IPS-15b (cell line): ENCODE measurements at regions not wholly inside any gene's neighbourhood (a gene's known extent, or its start where the extent isn't known, plus 50 kb on each side); places are given as distances from the start of the nearest gene placed in this dataset.

ENCODE experiments used
- H3K27me3 ChIP-seq: one replicate; pipeline ENCODE4 v1.6.1; 2013; ENCODE audit warnings: low read length; ENCODE audit not compliant: control insufficient read depth, insufficient read depth
- H3K36me3 ChIP-seq: one replicate; pipeline ENCODE4 v1.6.1; 2013; ENCODE audit warnings: low read length; ENCODE audit not compliant: control insufficient read depth, insufficient read depth
- H3K4me1 ChIP-seq: one replicate; pipeline ENCODE4 v1.6.1; 2013; ENCODE audit warnings: mild to moderate bottlenecking, low read length; ENCODE audit not compliant: control insufficient read depth, insufficient read depth
- H3K4me3 ChIP-seq: one replicate; pipeline ENCODE4 v1.5.1; 2013; ENCODE audit warnings: low read depth, low read length
- H3K9ac ChIP-seq: one replicate; pipeline ENCODE4 v1.6.1; 2013; ENCODE audit warnings: low read depth, mild to moderate bottlenecking, low read length
- H3K9me3 ChIP-seq: one replicate; pipeline ENCODE4 v1.6.1; 2013; ENCODE audit warnings: mild to moderate bottlenecking, low read length; ENCODE audit not compliant: control insufficient read depth, insufficient read depth

DNA sequence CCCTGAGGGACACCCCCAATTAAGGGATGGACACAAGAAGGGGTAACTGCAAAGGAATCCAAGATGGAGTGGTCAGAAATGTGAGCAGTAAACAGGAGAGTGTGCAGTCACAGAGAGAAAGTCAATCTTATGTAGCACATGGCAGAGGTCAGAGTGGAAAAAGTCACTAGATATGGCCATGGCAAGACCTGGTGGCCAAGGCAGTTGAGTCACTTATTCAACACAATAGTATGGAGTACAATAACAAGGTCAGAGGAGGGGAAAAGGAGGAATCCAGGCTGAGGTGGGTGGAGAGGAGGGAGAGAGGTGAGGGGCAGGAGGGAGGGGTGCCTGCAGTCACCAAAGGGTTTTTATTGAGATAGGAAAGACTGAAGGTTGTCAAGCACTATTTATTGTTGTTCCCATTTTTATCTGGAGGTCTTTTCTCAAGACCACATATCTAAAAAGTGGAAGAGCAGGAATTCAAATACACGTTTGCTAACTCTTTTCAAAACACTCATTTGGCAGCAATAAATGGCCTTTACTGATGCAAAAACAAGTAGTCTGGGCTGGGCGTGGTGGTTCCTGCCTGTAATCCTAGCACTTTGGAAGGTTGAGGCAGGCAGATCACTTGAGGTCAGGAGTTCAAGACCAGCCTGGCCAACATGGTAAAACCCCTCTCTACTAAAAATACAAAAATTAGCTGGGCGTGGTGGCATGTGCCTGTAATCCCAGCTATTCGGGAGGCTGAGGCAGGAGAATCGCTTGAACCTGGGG is 53.3 kb upstream of the ARHGEF3 start:
- Histone ChIP-seq H3K27me3 (no peaks in the 10 kb centered on the region), H3K9ac (no peak overlapping the region), H3K36me3 (no peaks in the 10 kb centered on the region), H3K4me1 (peaks cover 2% of the 10 kb centered on the region), H3K9me3 (no peaks in the 10 kb centered on the region), H3K4me3 (no peak overlapping the region)

DNA sequence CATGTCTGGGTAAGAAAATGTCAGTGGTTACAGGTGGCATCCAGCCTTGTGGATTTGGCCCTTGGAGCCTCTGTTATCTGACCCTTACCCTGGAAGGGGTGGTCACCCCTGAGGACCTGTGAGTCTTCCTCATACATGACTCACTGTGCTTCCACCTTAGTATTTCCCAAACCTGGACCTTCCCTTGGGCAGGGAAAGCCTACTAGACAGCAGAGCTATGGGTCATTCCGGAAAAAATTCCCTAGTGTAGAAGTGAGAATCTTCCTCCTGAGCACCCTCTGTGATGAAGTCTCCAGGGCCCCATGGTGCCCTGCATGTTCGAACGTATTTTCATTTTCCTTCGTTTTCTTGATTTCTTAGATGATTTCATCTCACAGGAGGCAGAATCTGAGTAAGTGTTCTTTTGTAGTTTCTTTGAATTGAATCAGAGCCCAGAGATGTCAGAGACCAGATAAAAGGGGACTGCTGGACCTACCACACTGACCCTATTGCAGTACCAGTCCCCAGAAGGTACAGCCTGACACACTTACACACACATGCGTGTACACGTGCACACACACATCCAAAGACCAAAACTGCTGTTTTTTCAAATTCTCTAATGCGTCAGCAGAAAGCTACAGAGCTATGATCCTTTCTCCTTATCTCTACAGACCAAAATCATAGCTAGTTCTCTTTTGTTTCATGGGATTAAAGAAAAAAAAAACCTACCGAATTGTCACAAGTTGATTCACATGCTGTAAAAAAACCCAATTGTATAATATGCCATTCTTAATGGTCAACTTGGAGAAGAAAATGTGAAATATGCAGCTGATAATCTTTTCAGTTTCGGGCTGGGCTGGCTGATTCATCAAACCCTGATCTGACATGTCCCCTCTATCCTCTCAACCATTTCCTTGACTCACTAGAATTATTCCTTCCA is 50.5 kb upstream of the ARHGEF3 start:
- H3K4me3 ChIP-seq: no peak overlapping the region
- H3K9me3 ChIP-seq: no peaks in the 10 kb centered on the region
- H3K27me3 ChIP-seq: no peaks in the 10 kb centered on the region
- H3K4me1 ChIP-seq: peaks cover 2% of the 10 kb centered on the region
- H3K36me3 ChIP-seq: no peaks in the 10 kb centered on the region
- H3K9ac ChIP-seq: no peak overlapping the region
